ENCODE measurements at regions not wholly inside any gene's neighbourhood (a gene's known extent, or its start where the extent isn't known, plus 50 kb on each side); places are given as distances from the start of the nearest gene placed in this dataset.

DNA sequence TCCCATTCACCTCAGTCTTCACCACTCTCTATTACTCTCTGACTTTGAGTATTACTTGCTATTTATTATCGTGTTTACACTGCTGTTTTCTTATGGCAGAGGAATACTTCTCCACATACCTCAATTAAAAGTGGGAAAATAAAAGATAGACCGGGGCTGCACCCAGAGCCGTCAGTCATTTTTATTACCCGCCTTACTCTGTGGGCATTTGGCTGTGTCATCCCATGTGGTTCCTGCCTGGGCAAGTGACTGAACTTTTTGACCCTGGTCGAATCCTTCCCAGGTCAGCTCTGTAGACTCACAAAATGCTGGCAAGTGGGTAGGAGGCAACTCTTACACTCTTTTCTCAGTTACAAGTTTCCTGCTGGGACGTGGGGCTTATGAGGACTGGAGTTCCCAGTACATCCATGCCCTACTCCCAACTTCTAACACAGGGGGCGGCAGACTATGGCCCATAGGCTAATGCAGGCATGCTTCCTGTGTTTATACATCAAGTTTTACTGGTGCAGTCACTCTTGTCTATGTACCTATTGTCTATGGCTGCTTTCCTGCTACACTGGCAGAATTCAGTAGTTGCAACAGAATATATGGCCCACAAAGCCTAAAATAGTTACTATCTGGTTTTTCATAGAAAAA lies 69.5 kb upstream of the KCND3 start:
- Histone ChIP-seq H3K4me3 (no peak overlapping the region), H3K36me3 (ENCODE audit: control insufficient read depth, insufficient read depth, low read length) (no peaks in the 10 kb centered on the region), H3K27me3 (ENCODE audit: control insufficient read depth in 2 of 2, insufficient read depth in 2 of 2, low read length in 2 of 2) (peaks cover 0 to 4% of the 10 kb centered on the region in 2 experiments; a peak in 2 of 5 replicates), H3K4me1 (replicated peaks in 1 of 2; ENCODE audit: control insufficient read depth in 2 of 2, insufficient read depth in 2 of 2, low read length in 2 of 2) (no peaks in the 10 kb centered on the region), H3K9ac (ENCODE audit: insufficient read depth in 1 of 2, low read depth in 2 of 2, low read length in 2 of 2) (no peak overlapping the region), H3K4me2 (ENCODE audit: insufficient read depth, low read length) (no peak overlapping the region), H3K27ac (ENCODE audit: extremely low read depth, low read depth, low read length) (no peak overlapping the region), H3K9me1 (ENCODE audit: control insufficient read depth, insufficient read depth, low read length) (no peaks in the 10 kb centered on the region), H4K20me1 (replicated peaks; ENCODE audit: control insufficient read depth, insufficient read depth, low read length) (no peaks in the 10 kb centered on the region), H2AFZ (ENCODE audit: low read depth, low read length) (no peak overlapping the region), H3K9me3 (replicated peaks; ENCODE audit: control insufficient read depth, insufficient read depth, low read depth, low read length) (no peaks in the 10 kb centered on the region), H3K79me2 (ENCODE audit: control insufficient read depth, insufficient read depth, low read length) (no peaks in the 10 kb centered on the region)
- no peak for FAIRE-seq
- no TSS peak for BruUV-seq (replicated peaks)
- CTCF ChIA-PET (ENCODE audit: low intra/inter-chr PET ratio), result no interaction called here
- 0% methylated on average over 7 of the region's 7 CpGs for WGBS (ENCODE audit: insufficient coverage, low coverage, missing lambda C conversion rate)
- TF ChIP-seq, protein P1, sequence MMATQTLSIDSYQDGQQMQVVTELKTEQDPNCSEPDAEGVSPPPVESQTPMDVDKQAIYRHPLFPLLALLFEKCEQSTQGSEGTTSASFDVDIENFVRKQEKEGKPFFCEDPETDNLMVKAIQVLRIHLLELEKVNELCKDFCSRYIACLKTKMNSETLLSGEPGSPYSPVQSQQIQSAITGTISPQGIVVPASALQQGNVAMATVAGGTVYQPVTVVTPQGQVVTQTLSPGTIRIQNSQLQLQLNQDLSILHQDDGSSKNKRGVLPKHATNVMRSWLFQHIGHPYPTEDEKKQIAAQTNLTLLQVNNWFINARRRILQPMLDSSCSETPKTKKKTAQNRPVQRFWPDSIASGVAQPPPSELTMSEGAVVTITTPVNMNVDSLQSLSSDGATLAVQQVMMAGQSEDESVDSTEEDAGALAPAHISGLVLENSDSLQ (IDR thresholded peaks at IDR 0.05), result peak; percentile 22; the same call in 1 of the 2 replicates
- TF ChIP-seq ESRRB (CRISPR knock-in tag; IDR thresholded peaks at IDR 0.05; ENCODE audit: borderline replicate concordance) (no peak), SMAD1 (IDR thresholded peaks at IDR 0.05; ENCODE audit: low read depth, low read length, partially characterized antibody) (no peak), NFE2 (IDR thresholded peaks at IDR 0.05; ENCODE audit: low read depth) (0 out of 2 replicates have a peak, but pooled peaks have one; percentile 2)
- TF ChIP-seq, protein P2, sequence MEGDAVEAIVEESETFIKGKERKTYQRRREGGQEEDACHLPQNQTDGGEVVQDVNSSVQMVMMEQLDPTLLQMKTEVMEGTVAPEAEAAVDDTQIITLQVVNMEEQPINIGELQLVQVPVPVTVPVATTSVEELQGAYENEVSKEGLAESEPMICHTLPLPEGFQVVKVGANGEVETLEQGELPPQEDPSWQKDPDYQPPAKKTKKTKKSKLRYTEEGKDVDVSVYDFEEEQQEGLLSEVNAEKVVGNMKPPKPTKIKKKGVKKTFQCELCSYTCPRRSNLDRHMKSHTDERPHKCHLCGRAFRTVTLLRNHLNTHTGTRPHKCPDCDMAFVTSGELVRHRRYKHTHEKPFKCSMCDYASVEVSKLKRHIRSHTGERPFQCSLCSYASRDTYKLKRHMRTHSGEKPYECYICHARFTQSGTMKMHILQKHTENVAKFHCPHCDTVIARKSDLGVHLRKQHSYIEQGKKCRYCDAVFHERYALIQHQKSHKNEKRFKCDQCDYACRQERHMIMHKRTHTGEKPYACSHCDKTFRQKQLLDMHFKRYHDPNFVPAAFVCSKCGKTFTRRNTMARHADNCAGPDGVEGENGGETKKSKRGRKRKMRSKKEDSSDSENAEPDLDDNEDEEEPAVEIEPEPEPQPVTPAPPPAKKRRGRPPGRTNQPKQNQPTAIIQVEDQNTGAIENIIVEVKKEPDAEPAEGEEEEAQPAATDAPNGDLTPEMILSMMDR (IDR thresholded peaks at IDR 0.05 in 2 of 3, conservative IDR thresholded peaks at IDR 0.05 in 1 of 3; ENCODE audit: insufficient read depth in 2 of 3, low read depth in 1 of 3, low read length in 3 of 3), result peak in 2 of 3 experiments; percentile 13 to 36; a peak in 1 of 6 replicates
- TF ChIP-seq, protein P3, sequence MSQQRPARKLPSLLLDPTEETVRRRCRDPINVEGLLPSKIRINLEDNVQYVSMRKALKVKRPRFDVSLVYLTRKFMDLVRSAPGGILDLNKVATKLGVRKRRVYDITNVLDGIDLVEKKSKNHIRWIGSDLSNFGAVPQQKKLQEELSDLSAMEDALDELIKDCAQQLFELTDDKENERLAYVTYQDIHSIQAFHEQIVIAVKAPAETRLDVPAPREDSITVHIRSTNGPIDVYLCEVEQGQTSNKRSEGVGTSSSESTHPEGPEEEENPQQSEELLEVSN (IDR thresholded peaks at IDR 0.05; ENCODE audit: borderline replicate concordance in 1 of 2, extremely low read depth in 1 of 2, insufficient read depth in 1 of 2, insufficient read length in 1 of 2, low read depth in 1 of 2, low read length in 1 of 2, poor library complexity in 1 of 2, severe bottlenecking in 1 of 2), result no peak
- in situ Hi-C loops (cut with MboI), result no loop called here
- peak in 1 of 4 experiments; percentile 22 for DNase-seq (ENCODE audit: extremely low read depth in 1 of 4, low spot score in 3 of 4)
- POLR2A ChIA-PET, result no interaction called here
- intact Hi-C loops (cut with micrococcal nuclease), result no loop called here
- peak; percentile 67 for ATAC-seq

Measured in K562 (cell line).